GM19397 (cell line): ENCODE measurements at regions not wholly inside any gene's neighbourhood (a gene's known extent, or its start where the extent isn't known, plus 50 kb on each side); places are given as distances from the start of the nearest gene placed in this dataset.
"Not testable (repeated sequence)": the region's sequence is repeated elsewhere in the genome, so short reads cannot be mapped to it uniquely, and the experiment has no call there.

Experiments used
- ATAC-seq: cut with Tn5 transposase; IDR thresholded peaks from one replicate; pipeline ENCODE4 v1.9.1; 2021; ENCODE audit warnings: mild to moderate bottlenecking, moderate library complexity; ENCODE audit not compliant: unreplicated experiment

- ATAC-seq, result no peak
Observed at GRCh38 chr6:144666781-144667180, 381.6 kb downstream of the UTRN start.

- ATAC-seq, result no peak
Observed at GRCh38 chr6:144667532-144668503, 382.7 kb downstream of the UTRN start.

- ATAC-seq, result not testable (repeated sequence)
Observed at GRCh38 chr6:144670259-144670658, 385.1 kb downstream of the UTRN start.

GRCh38 chr6:144673807-144674206 lies 388.7 kb downstream of the UTRN start:
- no peak for ATAC-seq

GRCh38 chr6:144675231-144675861 lies 390.2 kb downstream of the UTRN start:
- ATAC-seq, result no peak

- ATAC-seq, result not testable (repeated sequence)
Observed at GRCh38 chr6:144676310-144676709, 391.2 kb downstream of the UTRN start.

- ATAC-seq, result not testable (repeated sequence)
Observed at GRCh38 chr6:144677263-144677662, 392.1 kb downstream of the UTRN start.

- no peak for ATAC-seq
Observed at GRCh38 chr6:144678844-144679243, 393.7 kb downstream of the UTRN start.

GRCh38 chr6:144681334-144681733 lies 396.2 kb downstream of the UTRN start:
- no peak for ATAC-seq

GRCh38 chr6:144683216-144684070 lies 398.3 kb downstream of the UTRN start:
- no peak for ATAC-seq

- ATAC-seq, result no peak
Observed at GRCh38 chr6:144688713-144689112, 403.6 kb downstream of the UTRN start.

GRCh38 chr6:144689503-144690040 lies 404.4 kb downstream of the UTRN start:
- ATAC-seq, result no peak

GRCh38 chr6:144690133-144690532 lies 405.0 kb downstream of the UTRN start:
- no peak for ATAC-seq

- no peak for ATAC-seq
Observed at GRCh38 chr6:144690666-144691065, 405.5 kb downstream of the UTRN start.

GRCh38 chr6:144692050-144692449 lies 406.9 kb downstream of the UTRN start:
- ATAC-seq, result not testable (repeated sequence)

- no peak for ATAC-seq
Observed at GRCh38 chr6:144695858-144696533, 410.9 kb downstream of the UTRN start.

GRCh38 chr6:144696610-144697368 lies 411.7 kb downstream of the UTRN start:
- ATAC-seq, result no peak

GRCh38 chr6:144697369-144697760 lies 412.2 kb downstream of the UTRN start:
- ATAC-seq, result no peak

- ATAC-seq, result no peak
Observed at GRCh38 chr6:144697801-144698200, 412.7 kb downstream of the UTRN start.

- no peak for ATAC-seq
Observed at GRCh38 chr6:144702781-144703180, 417.6 kb downstream of the UTRN start.
